Testis (tissue), 2 donors: ENCODE measurements at regions not wholly inside any gene's neighbourhood (a gene's known extent, or its start where the extent isn't known, plus 50 kb on each side); places are given as distances from the start of the nearest gene placed in this dataset.

Experiments
- CTCF ChIP-seq, 3 experiments: fragments of 450-650 bp in 2 of 3; fragments of 200-600 bp in 1 of 3; sonication (generic) in 1 of 3; IDR thresholded peaks; one replicate each; pipeline ENCODE4 v1.5.1; 2016 to 2019; ENCODE audit warnings: antibody characterized with exemption in 3 of 3, mild to moderate bottlenecking in 2 of 3, moderate library complexity in 1 of 3
- POLR2A ChIP-seq: fragments of 450-650 bp; IDR thresholded peaks from one replicate; pipeline ENCODE4 v1.6.1; 2017; ENCODE audit warnings: antibody characterized with exemption, mild to moderate bottlenecking, moderate library complexity

- TF ChIP-seq CTCF (IDR thresholded peaks at IDR 0.05): no peak
- TF ChIP-seq POLR2A: no peak
Measured at GRCh38 chr22:45069925-45070324, 60.1 kb upstream of the PHF21B start.
